Activated CD4-positive, alpha-beta T cell treated with anti-CD3 and anti-CD28 coated beads, Interleukin-2, Interleukin-6, amounts not matched to agents 100 ng/mL and 50 ng/mL, durations not matched to agents 16 hours and 8 hours (primary cell): ENCODE measurements at regions not wholly inside any gene's neighbourhood (a gene's known extent, or its start where the extent isn't known, plus 50 kb on each side); places are given as distances from the start of the nearest gene placed in this dataset.

Source experiments
- DNase-seq: peaks from one replicate; pipeline ENCODE4 v3.0.0-alpha.2; 2020

- no peak for DNase-seq
Observed at GRCh38 chr16:56140645-56141044, 50.6 kb upstream of the GNAO1 start.

- DNase-seq = peak; percentile 8
Observed at GRCh38 chr16:56137269-56137668, 54.0 kb upstream of the GNAO1 start.

DNA sequence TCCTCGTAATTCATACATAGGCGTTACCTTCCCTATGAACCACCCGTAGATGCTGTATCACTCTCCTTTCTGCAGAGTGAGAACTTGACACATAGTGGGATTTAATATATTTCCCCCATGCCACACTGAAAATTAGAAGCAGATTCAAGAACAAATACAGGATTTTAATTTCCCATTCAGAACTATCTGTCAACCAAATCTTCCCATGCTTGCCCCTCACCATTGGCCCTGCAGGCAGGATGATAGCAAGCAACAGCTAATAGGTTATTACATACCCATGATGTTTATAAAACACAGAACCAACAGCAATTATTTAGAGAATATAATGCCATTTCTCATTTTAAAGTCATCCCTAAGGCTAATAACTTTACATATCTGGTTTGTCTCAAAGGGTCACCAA lies 55.0 kb upstream of the GNAO1 start:
- DNase-seq = no peak

GRCh38 chr16:56134790-56135189 lies 56.5 kb upstream of the GNAO1 start:
- DNase-seq = no peak

GRCh38 chr16:56125922-56126321 lies 65.4 kb upstream of the GNAO1 start:
- no peak for DNase-seq

DNA sequence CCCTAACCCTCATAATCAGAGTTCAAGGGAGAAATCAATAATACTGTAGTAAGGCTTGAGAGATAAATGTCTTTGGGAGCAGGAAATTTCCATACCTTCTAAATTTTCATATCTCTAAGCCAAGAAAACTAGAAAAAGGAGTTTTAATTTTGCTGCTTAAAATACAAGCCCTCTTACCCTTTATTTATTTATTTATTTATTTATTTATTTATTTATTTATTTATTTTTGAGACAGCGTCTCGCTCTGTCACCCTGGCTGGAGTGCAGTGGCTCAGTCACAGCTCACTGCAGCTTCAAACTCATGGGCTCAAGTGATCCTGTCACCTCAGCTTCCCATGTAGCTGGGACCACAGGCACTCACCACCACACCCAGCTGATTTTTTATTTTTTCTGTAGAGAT lies 69.0 kb upstream of the GNAO1 start:
- DNase-seq = no peak

DNA sequence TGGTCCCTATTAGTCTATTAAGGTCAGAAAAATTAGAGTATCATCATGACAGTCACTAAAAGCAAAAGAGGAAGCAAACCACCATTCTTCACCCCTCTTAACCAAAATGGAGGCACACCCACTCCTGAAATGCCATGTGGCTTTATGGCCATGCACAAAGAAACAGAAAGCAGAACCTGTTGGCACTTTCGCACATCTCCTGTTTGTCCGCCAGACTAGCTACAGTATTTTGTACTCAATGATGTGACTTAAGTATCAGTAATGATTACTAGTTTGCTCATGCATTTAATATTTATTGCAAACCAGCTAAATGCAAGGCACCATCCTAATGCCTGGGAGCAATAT lies 70.2 kb upstream of the GNAO1 start:
- no peak for DNase-seq

DNA sequence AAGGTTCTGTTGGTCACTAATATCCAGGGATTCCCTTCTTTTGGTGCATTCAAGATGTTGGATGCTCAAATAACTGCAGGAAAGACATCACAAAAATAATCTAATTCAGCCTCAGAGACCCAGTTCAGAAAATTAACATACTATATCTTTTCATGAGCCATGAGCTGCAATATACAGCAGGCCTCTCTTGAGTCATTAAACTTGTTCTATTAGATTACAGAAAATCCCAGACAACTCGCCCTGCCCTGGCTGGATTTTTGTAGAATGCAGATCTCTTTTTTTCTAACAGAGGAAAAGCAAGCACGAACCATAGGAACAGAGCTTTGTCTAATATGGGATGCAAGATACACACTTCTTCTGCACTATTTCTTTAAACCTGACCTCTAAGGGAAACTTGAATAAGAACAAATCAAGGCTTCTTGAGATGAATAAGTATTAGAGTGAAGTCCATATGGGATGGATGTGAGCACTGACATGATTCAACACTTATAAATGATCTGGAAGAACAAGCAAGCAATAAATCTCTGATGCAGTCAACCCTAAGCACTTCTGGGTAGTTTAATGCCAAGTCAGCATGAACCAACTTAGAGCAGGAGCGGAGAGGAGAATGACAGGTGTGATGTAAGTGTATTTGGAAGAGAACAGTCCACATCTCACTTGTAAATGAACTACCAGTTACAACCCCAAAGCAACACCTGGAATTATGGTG lies 70.7 kb upstream of the GNAO1 start:
- no peak for DNase-seq

- peak; percentile 36 for DNase-seq
Observed at GRCh38 chr16:56119133-56119532, 72.2 kb upstream of the GNAO1 start.

- no peak for DNase-seq
Observed at GRCh38 chr16:56116577-56116964, 74.7 kb upstream of the GNAO1 start.

DNA sequence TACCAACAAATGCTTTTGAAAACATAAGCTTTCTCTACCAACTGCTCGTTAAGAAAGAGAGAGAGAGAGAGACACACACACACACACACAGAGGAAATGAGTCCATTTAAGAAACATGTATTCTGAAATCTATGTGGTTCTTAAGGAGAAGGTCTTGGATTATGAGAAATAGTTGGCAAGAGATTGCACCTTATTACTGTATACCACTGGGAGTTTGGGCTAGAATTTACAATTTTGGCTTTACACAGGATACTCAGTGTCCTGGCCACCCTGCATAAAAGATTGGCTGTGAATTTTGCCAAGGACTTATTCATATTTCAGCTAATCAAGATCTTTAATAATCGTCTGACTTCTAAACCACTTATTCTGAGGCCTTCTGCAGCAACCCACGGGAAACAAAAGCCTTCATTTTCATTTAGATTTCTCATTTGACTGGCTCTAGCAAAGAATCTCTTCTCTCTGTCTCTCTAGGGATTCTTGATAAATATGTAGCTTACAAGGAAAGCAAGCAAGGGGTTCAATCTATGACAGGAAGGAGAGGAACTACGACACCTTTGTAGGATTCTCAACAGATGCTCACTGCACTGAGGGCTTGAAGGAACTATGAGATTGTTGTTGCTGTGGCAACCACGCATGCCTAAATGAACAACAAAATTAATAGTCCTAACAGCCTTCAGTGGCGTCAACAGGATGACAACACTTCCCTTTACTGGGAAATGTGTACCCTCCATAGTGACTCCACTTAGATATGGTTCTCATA lies 75.3 kb upstream of the GNAO1 start:
- DNase-seq = no peak

DNA sequence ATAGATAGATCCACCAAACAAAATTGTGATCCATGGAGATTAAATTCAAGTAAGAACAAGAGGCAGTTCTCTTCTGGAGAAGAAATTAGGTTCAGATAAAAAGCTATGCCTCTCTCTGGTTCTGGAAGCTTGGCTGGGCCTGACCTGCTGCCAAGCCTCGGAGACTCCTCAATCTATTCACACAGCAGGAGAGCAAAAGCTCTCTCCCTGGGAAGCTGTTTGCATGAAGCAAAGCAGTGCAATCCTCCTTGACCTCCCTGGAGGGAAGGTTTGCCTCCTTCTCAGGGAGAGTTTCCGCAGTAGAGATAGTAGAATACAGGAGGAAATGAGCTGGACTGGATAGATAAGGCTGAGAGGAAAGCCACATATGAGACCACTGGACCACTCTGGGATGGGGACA lies 78.1 kb upstream of the GNAO1 start:
- DNase-seq = no peak

- no peak for DNase-seq
Observed at GRCh38 chr16:56111100-56111499, 80.2 kb upstream of the GNAO1 start.

- no peak for DNase-seq
Observed at GRCh38 chr16:56109994-56110393, 81.3 kb upstream of the GNAO1 start.

DNA sequence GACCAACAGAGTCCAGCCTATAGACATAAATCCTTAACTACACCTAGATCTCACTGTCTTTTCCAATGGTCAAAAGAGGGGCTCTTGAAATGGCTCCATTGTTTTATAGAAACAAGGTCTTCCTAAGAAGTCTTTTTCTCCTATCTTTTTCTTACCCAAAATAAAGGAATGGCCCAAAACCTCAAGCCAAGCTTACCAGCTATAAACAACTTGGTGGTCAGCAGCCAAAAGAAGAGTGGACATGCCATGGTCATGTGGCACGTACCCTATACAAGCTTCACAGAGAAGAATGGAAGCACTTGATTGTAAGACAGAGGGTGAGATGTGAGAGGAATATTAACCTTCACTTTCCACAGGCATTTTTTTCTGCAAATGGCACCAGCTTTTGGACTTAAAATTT lies 82.1 kb upstream of the GNAO1 start:
- no peak for DNase-seq

DNA sequence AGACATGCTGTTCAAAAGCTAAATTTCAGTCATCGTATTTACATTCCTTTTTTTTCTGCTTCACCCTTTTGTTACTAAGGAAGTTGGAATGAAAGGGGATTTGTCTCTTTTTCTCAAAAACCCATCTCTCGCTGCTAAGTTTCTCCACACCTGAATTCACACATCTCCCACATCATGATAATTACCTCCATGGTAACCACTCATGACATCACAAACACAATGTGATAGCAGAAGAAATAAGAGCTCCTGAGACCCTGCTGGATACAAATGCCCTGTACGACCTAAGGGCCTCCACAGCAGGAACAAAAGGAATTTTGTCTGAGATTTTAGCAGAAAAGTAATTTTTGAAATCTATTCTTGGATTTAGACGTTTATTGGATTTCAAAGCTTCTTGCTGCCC lies 82.6 kb upstream of the GNAO1 start:
- DNase-seq = no peak

DNA sequence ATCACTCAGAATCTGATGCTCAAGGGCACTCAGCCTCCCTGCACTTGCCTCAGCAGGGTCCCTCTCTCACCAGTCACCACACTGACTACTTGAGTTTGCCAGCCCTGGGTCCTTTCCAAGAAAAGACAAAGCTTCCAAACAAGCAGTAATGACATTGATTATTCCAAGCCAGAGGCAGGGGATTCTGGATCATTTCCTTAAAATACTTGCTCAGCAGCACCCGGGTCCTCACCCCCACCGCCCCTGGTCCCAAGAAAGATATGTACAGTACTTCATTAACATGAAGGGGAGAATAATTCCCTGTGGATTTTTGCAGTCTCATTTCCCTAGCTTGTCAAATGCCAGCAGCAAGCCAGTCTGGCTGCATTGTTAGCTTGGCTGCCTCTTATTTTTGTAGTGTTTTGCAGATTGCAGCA lies 83.2 kb upstream of the GNAO1 start:
- no peak for DNase-seq

- DNase-seq = no peak
Observed at GRCh38 chr16:56106527-56106926, 84.8 kb upstream of the GNAO1 start.

GRCh38 chr16:56102906-56103305 lies 88.4 kb upstream of the GNAO1 start:
- no peak for DNase-seq

DNA sequence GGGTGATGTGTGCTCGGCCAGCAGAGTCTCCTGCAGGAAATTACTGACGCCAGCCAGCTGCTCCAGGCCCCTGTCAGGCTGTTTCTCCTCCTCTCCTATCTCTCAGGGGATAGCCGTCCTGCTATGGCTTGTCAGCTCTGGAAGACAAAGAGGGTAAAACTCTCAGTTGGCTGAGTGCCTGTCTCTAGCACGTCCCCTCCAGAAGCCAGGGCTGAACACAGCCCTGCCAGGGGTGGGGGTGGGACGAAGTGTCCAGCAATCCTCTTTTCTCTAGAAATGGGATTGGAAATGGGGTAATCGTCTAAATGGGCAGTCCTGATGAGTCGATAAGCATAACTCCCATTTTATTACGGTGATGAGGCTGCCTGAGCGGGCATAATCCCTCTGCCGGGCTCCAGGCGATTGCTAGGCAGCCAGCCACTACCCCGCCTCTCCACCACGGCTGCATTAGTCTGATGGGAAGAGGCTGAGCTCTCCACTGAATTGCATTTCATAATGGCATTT lies 89.1 kb upstream of the GNAO1 start:
- no peak for DNase-seq

DNA sequence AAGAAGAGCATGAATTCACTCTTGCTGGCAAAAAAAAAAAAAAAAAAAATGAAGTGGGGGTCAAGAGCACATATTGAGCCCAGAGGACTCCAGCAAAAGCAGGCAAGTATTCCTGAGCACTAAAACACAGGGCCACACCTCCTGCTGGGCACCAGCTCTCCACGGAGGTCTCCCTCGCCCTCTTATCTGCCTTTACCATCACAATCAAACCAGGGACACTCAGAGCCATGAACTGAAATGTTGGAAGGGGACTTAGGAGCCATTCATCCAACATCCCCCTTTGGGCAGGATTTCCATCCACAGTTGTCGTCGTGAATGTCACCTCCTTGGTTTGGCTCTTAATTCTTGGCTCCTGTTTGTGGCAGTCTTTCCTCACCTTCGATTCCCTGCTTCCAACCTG lies 89.8 kb upstream of the GNAO1 start:
- no peak for DNase-seq

- DNase-seq = no peak
Observed at GRCh38 chr16:56097306-56097705, 94.0 kb upstream of the GNAO1 start.

GRCh38 chr16:56094231-56094630 lies 97.1 kb upstream of the GNAO1 start:
- no peak for DNase-seq

DNA sequence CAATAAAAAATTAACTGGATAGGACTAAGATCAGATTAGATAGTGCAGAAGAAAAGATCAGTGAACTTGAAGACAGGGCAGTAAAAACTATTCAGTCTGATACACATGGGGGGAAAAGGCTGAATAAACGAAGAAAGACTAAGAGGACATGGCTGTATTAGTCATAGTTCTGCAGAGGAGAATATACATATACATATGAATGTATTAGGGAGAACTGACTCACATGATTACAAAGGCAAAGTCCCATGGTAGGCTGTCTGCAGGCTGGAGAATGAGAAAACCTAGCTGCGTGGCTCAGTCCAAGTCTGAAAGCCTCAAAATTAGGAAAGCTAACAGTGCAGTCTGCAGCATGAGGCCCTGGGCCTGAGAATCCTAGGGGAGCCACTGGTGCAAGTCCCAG lies 98.2 kb upstream of the GNAO1 start:
- no peak for DNase-seq

- no peak for DNase-seq
Observed at GRCh38 chr16:56090076-56090475, 101.2 kb upstream of the GNAO1 start.
